Mucosa of rectum (tissue), 2 donors: ENCODE measurements at regions not wholly inside any gene's neighbourhood (a gene's known extent, or its start where the extent isn't known, plus 50 kb on each side); places are given as distances from the start of the nearest gene placed in this dataset.

Source experiments
- H3K27ac ChIP-seq, 2 donors: one replicate each; pipeline ENCODE4 v1.7.0; 2013; ENCODE audit warnings: inconsistent platforms in 2 of 2, low read depth in 2 of 2, low read length in 2 of 2
- H3K27me3 ChIP-seq, 2 donors: one replicate each; pipeline ENCODE4 v1.7.0; 2013; ENCODE audit warnings: low read length in 2 of 2; ENCODE audit not compliant: control insufficient read depth in 2 of 2, insufficient read depth in 2 of 2
- H3K36me3 ChIP-seq, 2 donors: one replicate each; pipeline ENCODE4 v1.7.0; 2013; ENCODE audit warnings: low read length in 2 of 2; ENCODE audit not compliant: control insufficient read depth in 2 of 2, insufficient read depth in 2 of 2
- H3K4me1 ChIP-seq, 2 donors: one replicate each; pipeline ENCODE4 v1.7.0; 2013; ENCODE audit warnings: low read length in 2 of 2, mild to moderate bottlenecking in 1 of 2; ENCODE audit not compliant: control insufficient read depth in 2 of 2, insufficient read depth in 2 of 2
- H3K4me3 ChIP-seq, 2 donors: one replicate each; pipeline ENCODE4 v1.7.0; 2013; ENCODE audit warnings: low read length in 2 of 2
- H3K9ac ChIP-seq, 2 donors: one replicate each; pipeline ENCODE4 v1.7.0; 2013; ENCODE audit warnings: low read length in 2 of 2, low read depth in 1 of 2, mild to moderate bottlenecking in 1 of 2
- H3K9me3 ChIP-seq, 2 donors: one replicate each; pipeline ENCODE4 v1.7.0; 2013; ENCODE audit warnings: low read length in 2 of 2; ENCODE audit not compliant: control insufficient read depth in 2 of 2
- donor health status: healthy.
- donor health status: Normal muscosa, but diverticular disease.

- no peaks in the 10 kb centered on the region for H3K9me3 ChIP-seq
- H3K27me3 ChIP-seq: no peaks in the 10 kb centered on the region
- H3K27ac ChIP-seq: no peak overlapping the region
- no peaks in the 10 kb centered on the region for H3K36me3 ChIP-seq
- H3K9ac ChIP-seq: no peak overlapping the region
- H3K4me3 ChIP-seq: no peak overlapping the region
- H3K4me1 ChIP-seq: no peaks in the 10 kb centered on the region
Measured at GRCh38 chr1:5646486-5647149, 345.6 kb downstream of the NPHP4 start.

DNA sequence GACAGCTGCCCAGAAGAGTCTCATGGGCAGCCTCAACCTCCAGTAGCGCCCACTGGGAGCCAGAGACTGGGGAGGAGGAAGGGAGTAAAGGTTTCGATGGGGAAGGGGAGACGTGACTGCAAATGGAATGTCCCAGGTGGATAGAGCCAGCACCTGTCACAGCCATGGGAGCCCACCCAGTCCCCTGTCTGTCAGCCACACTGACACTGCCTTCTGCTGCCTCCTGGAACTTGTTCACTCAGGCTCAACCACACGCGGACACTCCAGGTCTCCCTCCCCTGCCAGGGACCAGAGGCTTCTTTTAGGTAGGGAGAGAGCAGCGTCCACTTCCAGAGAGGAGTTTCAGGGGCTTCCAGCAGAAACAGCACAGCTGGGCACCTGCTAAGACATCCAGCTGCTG is 346.3 kb downstream of the NPHP4 start:
- no peak overlapping the region for H3K9ac ChIP-seq
- H3K4me1 ChIP-seq: no peaks in the 10 kb centered on the region
- H3K27ac ChIP-seq: no peak overlapping the region
- no peaks in the 10 kb centered on the region for H3K36me3 ChIP-seq
- no peaks in the 10 kb centered on the region for H3K9me3 ChIP-seq
- H3K4me3 ChIP-seq: no peak overlapping the region
- H3K27me3 ChIP-seq: peaks cover 0 to 1% of the 10 kb centered on the region in 2 donors

- Histone ChIP-seq H3K9me3 (no peaks in the 10 kb centered on the region), H3K36me3 (no peaks in the 10 kb centered on the region)
Measured at GRCh38 chr1:5645135-5645399, 347.2 kb downstream of the NPHP4 start.

GRCh38 chr1:5644281-5645134 is 347.7 kb downstream of the NPHP4 start:
- Histone ChIP-seq H3K9me3 (no peaks in the 10 kb centered on the region), H3K4me1 (no peaks in the 10 kb centered on the region), H3K9ac (no peak overlapping the region), H3K27ac (no peak overlapping the region), H3K27me3 (peaks cover 2 to 3% of the 10 kb centered on the region in 2 donors), H3K4me3 (no peak overlapping the region), H3K36me3 (no peaks in the 10 kb centered on the region)

More at GRCh38 chr1:5645135-5645399, 347.2 kb downstream of the NPHP4 start:
- Histone ChIP-seq H3K4me1 (no peaks in the 10 kb centered on the region), H3K27ac (no peak overlapping the region), H3K27me3 (peaks cover under 1 to 3% of the 10 kb centered on the region in 2 donors), H3K9ac (no peak overlapping the region), H3K4me3 (no peak overlapping the region)

DNA sequence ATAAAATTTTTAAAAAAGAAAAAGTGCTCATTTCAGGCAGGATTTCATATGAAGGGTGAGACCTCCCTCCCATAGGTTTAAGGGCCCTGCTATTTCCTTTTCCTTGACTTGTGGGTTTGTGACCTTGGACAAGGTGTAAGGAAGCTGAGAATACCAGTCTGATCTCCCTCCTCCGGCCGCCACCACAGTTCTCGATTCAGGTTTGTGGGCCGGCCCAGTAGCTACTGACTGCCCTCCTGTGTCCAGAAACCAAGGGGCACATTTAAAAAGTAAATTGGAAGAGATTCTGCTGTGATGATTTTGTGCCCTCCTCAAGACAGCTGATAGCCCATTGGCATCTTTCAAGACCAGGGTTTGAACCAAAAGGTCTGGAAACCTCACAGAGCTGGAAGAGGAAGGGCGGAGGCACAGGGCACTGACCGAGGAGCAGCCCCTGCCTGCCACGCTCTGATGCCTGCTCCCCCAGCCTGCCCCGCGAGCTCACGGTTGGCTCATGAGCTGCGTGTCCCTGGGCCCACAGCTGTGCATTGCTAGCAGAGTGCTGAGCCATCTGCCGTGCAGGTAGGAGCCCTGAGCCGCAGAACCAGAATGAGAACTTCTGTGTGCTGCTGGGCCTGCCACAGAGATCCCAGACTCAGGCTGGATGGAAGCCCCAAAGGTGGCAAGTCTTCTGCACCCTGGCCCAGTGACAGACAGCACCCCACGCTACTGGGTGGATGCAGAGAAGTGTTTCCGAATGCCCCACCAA is 348.7 kb downstream of the NPHP4 start:
- H3K9ac ChIP-seq: no peak overlapping the region
- no peak overlapping the region for H3K27ac ChIP-seq

GRCh38 chr1:5640845-5641244 is 351.4 kb downstream of the NPHP4 start:
- no peaks in the 10 kb centered on the region for H3K4me1 ChIP-seq
- peaks cover 2 to 3% of the 10 kb centered on the region in 2 donors for H3K27me3 ChIP-seq
- no peak overlapping the region for H3K4me3 ChIP-seq
- no peaks in the 10 kb centered on the region for H3K36me3 ChIP-seq
- no peak overlapping the region for H3K9ac ChIP-seq
- H3K27ac ChIP-seq: no peak overlapping the region
- H3K9me3 ChIP-seq: no peaks in the 10 kb centered on the region

More for the DNA sequence above, 348.7 kb downstream of the NPHP4 start:
- Histone ChIP-seq H3K36me3 (no peaks in the 10 kb centered on the region), H3K4me1 (no peaks in the 10 kb centered on the region), H3K9me3 (no peaks in the 10 kb centered on the region), H3K4me3 (no peak overlapping the region), H3K27me3 (peaks cover 2 to 3% of the 10 kb centered on the region in 2 donors)

DNA sequence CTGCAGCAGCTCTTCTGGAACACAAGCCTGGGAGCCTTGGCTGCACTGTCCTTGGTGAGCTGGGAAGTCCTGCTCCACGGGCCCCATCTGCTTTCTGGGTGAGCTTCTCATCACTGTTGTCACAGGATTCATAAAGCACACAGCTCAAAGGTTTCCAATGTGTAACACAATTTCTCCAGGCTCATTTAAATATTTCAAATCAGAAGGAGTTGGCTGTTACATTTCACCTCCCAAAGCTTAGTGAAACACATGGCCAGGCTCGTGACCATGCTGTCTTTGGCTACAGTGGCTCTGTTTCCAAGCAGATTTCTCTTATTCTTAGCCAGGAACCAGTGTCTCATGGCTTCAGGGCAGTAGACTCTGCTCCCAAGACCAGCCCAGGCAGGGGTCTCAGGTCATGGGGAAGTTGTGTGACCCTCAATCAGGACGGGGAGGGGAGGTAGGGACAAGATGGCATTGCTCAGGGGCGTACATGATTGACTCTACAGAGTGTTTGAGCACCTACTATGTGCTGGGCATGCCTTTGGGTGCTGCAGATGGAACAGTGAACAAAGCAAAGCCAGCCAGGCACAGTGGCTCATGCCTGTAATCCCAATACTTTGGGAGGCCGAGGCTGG is 353.0 kb downstream of the NPHP4 start:
- H3K9ac ChIP-seq: no peak overlapping the region
- no peak overlapping the region for H3K4me3 ChIP-seq
- peaks cover 2 to 3% of the 10 kb centered on the region in 2 donors for H3K27me3 ChIP-seq
- no peaks in the 10 kb centered on the region for H3K36me3 ChIP-seq
- no peaks in the 10 kb centered on the region for H3K4me1 ChIP-seq
- no peaks in the 10 kb centered on the region for H3K9me3 ChIP-seq
- no peak overlapping the region for H3K27ac ChIP-seq

DNA sequence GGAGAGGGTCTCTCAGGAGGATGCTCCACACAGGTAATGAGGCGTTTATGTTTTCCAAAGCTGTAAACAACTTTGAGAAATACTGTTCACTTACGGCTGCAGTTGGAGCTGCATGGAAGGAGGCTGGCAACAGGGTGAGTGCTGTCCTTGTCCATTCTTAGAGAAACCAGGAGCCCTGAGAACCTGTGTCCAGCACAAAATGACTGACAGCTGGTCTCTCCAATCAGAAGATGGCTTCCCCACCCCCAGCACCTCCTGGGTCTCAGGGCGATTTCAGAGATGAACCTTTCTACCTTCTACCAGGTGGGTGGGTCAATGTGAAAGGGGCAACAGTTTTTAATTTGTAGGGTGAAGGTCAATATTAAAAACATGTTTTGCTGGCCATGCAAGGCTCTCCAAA is 353.6 kb downstream of the NPHP4 start:
- H3K4me3 ChIP-seq: no peak overlapping the region
- H3K9me3 ChIP-seq: no peaks in the 10 kb centered on the region
- H3K27me3 ChIP-seq: peaks cover 2 to 3% of the 10 kb centered on the region in 2 donors

DNA sequence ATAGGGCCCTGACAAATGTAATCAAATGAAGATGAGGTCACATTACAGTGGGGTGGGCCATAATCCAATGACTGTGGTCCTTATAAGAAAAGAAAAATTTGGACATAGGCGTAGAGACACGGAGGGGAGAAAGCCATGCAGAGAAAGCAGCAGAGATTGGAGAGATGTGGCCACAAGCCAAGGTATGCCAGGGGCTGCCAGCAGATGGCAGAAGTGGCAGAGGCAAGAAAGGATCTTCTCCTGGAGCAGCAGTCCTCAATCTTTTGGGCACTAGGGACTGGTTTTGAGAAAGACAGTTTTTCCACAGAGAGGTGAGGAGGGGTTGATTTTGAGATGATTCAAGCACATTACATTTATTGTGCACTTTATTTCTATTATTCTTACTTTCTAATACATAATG is 355.1 kb downstream of the NPHP4 start:
- H3K27ac ChIP-seq: no peak overlapping the region
- H3K9me3 ChIP-seq: no peaks in the 10 kb centered on the region
- no peaks in the 10 kb centered on the region for H3K4me1 ChIP-seq
- no peak overlapping the region for H3K9ac ChIP-seq
- H3K27me3 ChIP-seq: peaks cover 2 to 3% of the 10 kb centered on the region in 2 donors
- no peak overlapping the region for H3K4me3 ChIP-seq
- H3K36me3 ChIP-seq: no peaks in the 10 kb centered on the region

More for the DNA sequence above, 353.6 kb downstream of the NPHP4 start:
- no peaks in the 10 kb centered on the region for H3K4me1 ChIP-seq
- no peak overlapping the region for H3K9ac ChIP-seq
- H3K27ac ChIP-seq: no peak overlapping the region
- no peaks in the 10 kb centered on the region for H3K36me3 ChIP-seq

GRCh38 chr1:5634893-5635292 is 357.3 kb downstream of the NPHP4 start:
- Histone ChIP-seq H3K4me1 (no peaks in the 10 kb centered on the region), H3K27me3 (no peaks in the 10 kb centered on the region), H3K9me3 (no peaks in the 10 kb centered on the region), H3K36me3 (no peaks in the 10 kb centered on the region), H3K27ac (no peak overlapping the region), H3K9ac (no peak overlapping the region), H3K4me3 (no peak overlapping the region)
